ENCODE measurements at regions not wholly inside any gene's neighbourhood (a gene's known extent, or its start where the extent isn't known, plus 50 kb on each side); places are given as distances from the start of the nearest gene placed in this dataset.

DNA sequence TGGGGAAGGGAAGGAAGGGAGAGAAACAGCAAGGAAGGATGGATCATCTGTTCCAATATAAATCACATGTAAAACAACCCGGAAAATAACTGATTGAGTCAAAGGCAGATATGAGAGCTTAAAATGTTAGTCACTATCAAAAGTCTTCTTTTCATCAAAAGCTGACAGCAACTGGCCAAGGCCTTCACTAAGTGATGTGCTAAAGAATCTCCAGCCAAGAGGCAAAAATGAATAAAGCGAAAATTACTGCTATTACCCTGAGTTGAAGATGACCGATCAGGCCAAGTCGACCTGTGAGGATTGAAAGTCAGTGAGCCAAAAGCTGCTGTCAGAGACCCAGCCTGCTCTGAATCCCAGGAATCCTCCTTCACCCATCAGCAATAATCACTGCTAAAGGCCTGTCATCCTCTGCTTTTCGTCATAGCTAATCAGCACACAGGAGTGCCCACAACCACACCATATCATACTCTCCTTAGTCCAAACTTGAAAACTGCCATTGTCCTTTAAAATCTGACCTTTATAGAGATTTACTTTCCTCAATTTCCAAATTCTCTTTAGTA is 736.9 kb downstream of the TLE1 start:
- Histone ChIP-seq H3K18ac (ENCODE audit: insufficient read length, low read depth, low read length) (no peak overlapping the region), H4K8ac (replicated peaks; ENCODE audit: insufficient read length, low read depth, low read length) (no peak overlapping the region), H3K4me1 (ENCODE audit: insufficient read depth, low read length) (no peaks in the 10 kb centered on the region), H3K4me2 (ENCODE audit: insufficient read depth, insufficient read length, low read length) (no peak overlapping the region), H3K79me2 (ENCODE audit: insufficient read depth, low read length) (no peaks in the 10 kb centered on the region), H4K20me1 (ENCODE audit: control insufficient read depth, insufficient read depth, insufficient read length) (no peaks in the 10 kb centered on the region), H2AK5ac (ENCODE audit: insufficient read length, low read length) (no peak overlapping the region), H3K4ac (ENCODE audit: low read depth, low read length) (no peak overlapping the region), H3K9ac (ENCODE audit: extremely low read depth, insufficient read length, low read length) (no peak overlapping the region), H3K23ac (ENCODE audit: insufficient read length, low read depth, low read length) (no peak overlapping the region), H2BK12ac (ENCODE audit: insufficient read length, low read depth, low read length) (no peak overlapping the region), H3K9me3 (ENCODE audit: control insufficient read depth, low read depth, low read length) (no peaks in the 10 kb centered on the region), H2AFZ (ENCODE audit: low read length) (no peak overlapping the region), H3K56ac (ENCODE audit: insufficient read length, low read depth, low read length) (no peak overlapping the region), H2BK15ac (ENCODE audit: low read depth, low read length) (no peak overlapping the region; the same call in 1 of the 2 replicates), H3K79me1 (ENCODE audit: insufficient read depth, low read depth, low read length, poor library complexity, severe bottlenecking) (no peaks in the 10 kb centered on the region), H2BK5ac (ENCODE audit: insufficient read length, low read length) (no peak overlapping the region), H4K5ac (ENCODE audit: insufficient read length, low read depth, low read length) (no peak overlapping the region), H4K91ac (ENCODE audit: insufficient read length, low read depth, low read length) (no peak overlapping the region), H3K23me2 (ENCODE audit: insufficient read length, low read depth, low read length, poor library complexity, severe bottlenecking) (no peaks in the 10 kb centered on the region), H3T11ph (ENCODE audit: low read length) (no peak overlapping the region), H2BK120ac (ENCODE audit: low read depth, low read length, poor library complexity, severe bottlenecking) (no peak overlapping the region), H3K27me3 (ENCODE audit: insufficient read depth, low read length) (no peaks in the 10 kb centered on the region), H3K27ac (ENCODE audit: insufficient read length, low read depth, low read length) (no peak overlapping the region), H3K14ac (ENCODE audit: insufficient read depth, low read length) (no peak overlapping the region), H2BK20ac (ENCODE audit: low read depth, low read length, poor library complexity, severe bottlenecking) (no peak overlapping the region)
- no peak for TF ChIP-seq CTCF (conservative IDR thresholded peaks at IDR 0.05)
- H3K27me3 Mint-ChIP-seq (ENCODE audit: low read depth) = no peaks in the 10 kb centered on the region
- no peak for DNase-seq
- no CpG with 5 or more reads among the region's 5 CpGs for WGBS (ENCODE audit: extremely low coverage, insufficient read length, low lambda C conversion rate)
- no peaks in the 10 kb centered on the region for H3K36me3 Mint-ChIP-seq (ENCODE audit: insufficient read depth in 1 of 3, low read depth in 3 of 3)
- H3K9me3 Mint-ChIP-seq = no peaks in the 10 kb centered on the region
- H3K4me1 Mint-ChIP-seq = peaks cover 0 to 5% of the 10 kb centered on the region in 2 experiments; a peak in 1 of 4 replicates
- no peak overlapping the region for H3K4me3 Mint-ChIP-seq
- H3K27ac Mint-ChIP-seq = no peak overlapping the region

Data from H9 (cell line).